ENCODE measurements at regions not wholly inside any gene's neighbourhood (a gene's known extent, or its start where the extent isn't known, plus 50 kb on each side); places are given as distances from the start of the nearest gene placed in this dataset.

GRCh38 chr12:39157696-39158342, 252.4 kb upstream of the CPNE8 start:
- no peak for TF ChIP-seq CTCF (IDR thresholded peaks at IDR 0.05)
- TF ChIP-seq EZH2 (IDR thresholded peaks at IDR 0.05; ENCODE audit: borderline replicate concordance, insufficient read depth, low read depth, low read length, poor library complexity, severe bottlenecking) = no peak
